ENCODE measurements at regions not wholly inside any gene's neighbourhood (a gene's known extent, or its start where the extent isn't known, plus 50 kb on each side); places are given as distances from the start of the nearest gene placed in this dataset.

DNA sequence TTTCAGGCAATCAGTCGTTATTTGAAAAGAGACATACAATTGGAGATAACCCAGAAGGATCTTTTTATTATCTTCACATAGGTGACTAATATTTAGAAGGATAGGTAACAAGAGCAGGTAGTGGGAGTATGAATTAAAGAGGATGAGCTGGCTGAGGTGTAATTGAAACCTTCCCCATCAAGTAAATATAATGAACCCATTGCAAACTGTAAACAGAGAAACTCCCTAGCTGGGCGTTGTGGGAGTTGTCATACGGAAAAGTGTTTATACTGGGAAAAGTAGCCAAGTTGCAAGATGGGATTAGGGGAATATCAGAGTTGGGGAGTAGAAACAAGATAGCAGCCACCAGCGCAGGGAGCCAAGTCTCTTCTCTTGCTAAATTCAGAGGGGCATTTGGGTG, 448.4 kb downstream of the COG6 start:
- H3K79me2 ChIP-seq (ENCODE audit: low read depth) = no peaks in the 10 kb centered on the region
- no peaks in the 10 kb centered on the region for H4K20me1 ChIP-seq (ENCODE audit: low read depth)
- H3K36me3 ChIP-seq = no peaks in the 10 kb centered on the region
- Mint-ChIP-seq H3K27ac (no peak overlapping the region), H3K4me1 (peaks cover 3% of the 10 kb centered on the region), H3K4me3 (no peak overlapping the region), H3K27me3 (ENCODE audit: insufficient read depth, low read depth) (no peaks in the 10 kb centered on the region), H3K9me3 (peaks cover 7% of the 10 kb centered on the region), H3K36me3 (no peaks in the 10 kb centered on the region)
- H3K4me3 ChIP-seq = no peak overlapping the region
- H3K27me3 ChIP-seq = no peaks in the 10 kb centered on the region
- no peak for TF ChIP-seq EZH2phosphoT487 (IDR thresholded peaks at IDR 0.05)
- TF ChIP-seq, protein P1, sequence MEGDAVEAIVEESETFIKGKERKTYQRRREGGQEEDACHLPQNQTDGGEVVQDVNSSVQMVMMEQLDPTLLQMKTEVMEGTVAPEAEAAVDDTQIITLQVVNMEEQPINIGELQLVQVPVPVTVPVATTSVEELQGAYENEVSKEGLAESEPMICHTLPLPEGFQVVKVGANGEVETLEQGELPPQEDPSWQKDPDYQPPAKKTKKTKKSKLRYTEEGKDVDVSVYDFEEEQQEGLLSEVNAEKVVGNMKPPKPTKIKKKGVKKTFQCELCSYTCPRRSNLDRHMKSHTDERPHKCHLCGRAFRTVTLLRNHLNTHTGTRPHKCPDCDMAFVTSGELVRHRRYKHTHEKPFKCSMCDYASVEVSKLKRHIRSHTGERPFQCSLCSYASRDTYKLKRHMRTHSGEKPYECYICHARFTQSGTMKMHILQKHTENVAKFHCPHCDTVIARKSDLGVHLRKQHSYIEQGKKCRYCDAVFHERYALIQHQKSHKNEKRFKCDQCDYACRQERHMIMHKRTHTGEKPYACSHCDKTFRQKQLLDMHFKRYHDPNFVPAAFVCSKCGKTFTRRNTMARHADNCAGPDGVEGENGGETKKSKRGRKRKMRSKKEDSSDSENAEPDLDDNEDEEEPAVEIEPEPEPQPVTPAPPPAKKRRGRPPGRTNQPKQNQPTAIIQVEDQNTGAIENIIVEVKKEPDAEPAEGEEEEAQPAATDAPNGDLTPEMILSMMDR (IDR thresholded peaks at IDR 0.05) = no peak
- H3K9ac ChIP-seq = no peak overlapping the region
- H3K4me2 ChIP-seq = no peak overlapping the region
- no peaks in the 10 kb centered on the region for H3K4me1 ChIP-seq
- H3K27ac ChIP-seq = no peak overlapping the region
- H3F3A ChIP-seq (ENCODE audit: low read depth) = no peaks in the 10 kb centered on the region
- no peak for DNase-seq (ENCODE audit: low spot score)
- H3K9me3 ChIP-seq (ENCODE audit: low read depth) = peaks cover 6% of the 10 kb centered on the region
- no peak overlapping the region for H2AFZ ChIP-seq (replicated peaks)

DNA sequence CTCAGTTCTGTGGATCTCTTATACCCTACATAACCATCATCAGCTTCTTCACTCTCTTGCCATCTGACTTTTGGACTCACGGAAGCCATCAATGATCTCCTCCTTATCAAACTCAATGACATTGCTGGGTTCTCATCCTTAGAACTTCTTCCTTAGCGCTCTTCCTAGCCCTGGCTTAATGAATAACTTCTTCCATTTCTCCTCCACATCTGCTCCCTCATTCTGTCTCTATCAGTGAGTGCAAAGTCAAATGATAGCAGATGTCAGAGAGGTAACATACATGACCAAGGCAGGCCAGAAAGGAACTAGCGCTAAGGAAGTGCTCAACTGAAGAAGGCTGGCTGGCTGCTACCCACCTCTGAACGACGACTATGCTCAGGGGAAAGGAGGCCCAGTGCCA, 449.8 kb downstream of the COG6 start:
- no peaks in the 10 kb centered on the region for H4K20me1 ChIP-seq (ENCODE audit: low read depth)
- Mint-ChIP-seq H3K9me3 (peaks cover 5% of the 10 kb centered on the region), H3K4me3 (no peak overlapping the region), H3K27ac (no peak overlapping the region), H3K4me1 (peaks cover 3% of the 10 kb centered on the region), H3K27me3 (ENCODE audit: insufficient read depth, low read depth) (no peaks in the 10 kb centered on the region), H3K36me3 (no peaks in the 10 kb centered on the region)
- no peak overlapping the region for H3K4me2 ChIP-seq
- H3K79me2 ChIP-seq (ENCODE audit: low read depth) = no peaks in the 10 kb centered on the region
- TF ChIP-seq, protein P1 (IDR thresholded peaks at IDR 0.05) = no peak
- no peak for TF ChIP-seq EZH2 (IDR thresholded peaks at IDR 0.05)
- TF ChIP-seq EZH2phosphoT487 (IDR thresholded peaks at IDR 0.05) = no peak
- no peaks in the 10 kb centered on the region for H3K27me3 ChIP-seq
- no peaks in the 10 kb centered on the region for H3K4me1 ChIP-seq
- no peaks in the 10 kb centered on the region for H3F3A ChIP-seq (ENCODE audit: low read depth)
- H3K4me3 ChIP-seq = no peak overlapping the region
- H3K27ac ChIP-seq = no peak overlapping the region
- no peaks in the 10 kb centered on the region for H3K9me3 ChIP-seq (ENCODE audit: low read depth)
- no peaks in the 10 kb centered on the region for H3K36me3 ChIP-seq
- no peak overlapping the region for H2AFZ ChIP-seq (replicated peaks)
- no peak overlapping the region for H3K9ac ChIP-seq
- no peak for DNase-seq (ENCODE audit: low spot score)

DNA sequence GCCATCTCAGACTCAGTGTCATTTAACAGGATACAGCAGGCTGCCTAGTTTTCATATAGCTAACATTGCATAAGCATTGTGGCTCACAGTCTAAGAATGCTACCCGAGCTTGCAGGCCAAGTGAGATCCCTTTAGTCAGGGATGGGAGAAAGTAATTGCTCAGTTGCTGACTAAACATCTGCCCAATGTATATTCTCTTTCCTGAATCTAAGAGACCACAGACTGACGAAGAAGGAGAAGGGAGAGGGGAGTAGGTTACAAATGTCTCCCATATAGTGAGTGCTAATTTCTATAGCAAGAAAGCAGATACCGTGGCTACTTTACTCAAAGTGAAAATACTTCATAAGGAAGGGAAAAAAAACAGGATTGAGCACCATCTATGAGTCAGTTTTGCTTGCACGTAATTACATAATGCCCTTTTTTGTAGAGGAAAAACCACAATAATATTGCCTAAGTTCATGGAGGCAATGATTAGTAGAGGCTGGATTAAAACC, 453.9 kb downstream of the COG6 start:
- H3F3A ChIP-seq (ENCODE audit: low read depth) = no peaks in the 10 kb centered on the region
- no peak for DNase-seq (ENCODE audit: low spot score)
- no peak overlapping the region for H3K4me2 ChIP-seq
- no peaks in the 10 kb centered on the region for H3K36me3 ChIP-seq
- H2AFZ ChIP-seq (replicated peaks) = no peak overlapping the region
- Mint-ChIP-seq H3K4me1 (no peaks in the 10 kb centered on the region), H3K4me3 (no peak overlapping the region), H3K27me3 (ENCODE audit: insufficient read depth, low read depth) (no peaks in the 10 kb centered on the region), H3K27ac (no peak overlapping the region), H3K9me3 (no peaks in the 10 kb centered on the region), H3K36me3 (no peaks in the 10 kb centered on the region)
- H3K4me3 ChIP-seq = no peak overlapping the region
- no peaks in the 10 kb centered on the region for H3K79me2 ChIP-seq (ENCODE audit: low read depth)
- no peak overlapping the region for H3K9ac ChIP-seq
- no peak overlapping the region for H3K27ac ChIP-seq
- H3K9me3 ChIP-seq (ENCODE audit: low read depth) = no peaks in the 10 kb centered on the region
- TF ChIP-seq EZH2 (IDR thresholded peaks at IDR 0.05) = no peak
- TF ChIP-seq, protein P1 (IDR thresholded peaks at IDR 0.05) = no peak
- TF ChIP-seq EZH2phosphoT487 (IDR thresholded peaks at IDR 0.05) = no peak
- no peaks in the 10 kb centered on the region for H3K27me3 ChIP-seq
- no peaks in the 10 kb centered on the region for H3K4me1 ChIP-seq
- H4K20me1 ChIP-seq (ENCODE audit: low read depth) = no peaks in the 10 kb centered on the region
